ENCODE measurements at regions not wholly inside any gene's neighbourhood (a gene's known extent, or its start where the extent isn't known, plus 50 kb on each side); places are given as distances from the start of the nearest gene placed in this dataset.

DNA sequence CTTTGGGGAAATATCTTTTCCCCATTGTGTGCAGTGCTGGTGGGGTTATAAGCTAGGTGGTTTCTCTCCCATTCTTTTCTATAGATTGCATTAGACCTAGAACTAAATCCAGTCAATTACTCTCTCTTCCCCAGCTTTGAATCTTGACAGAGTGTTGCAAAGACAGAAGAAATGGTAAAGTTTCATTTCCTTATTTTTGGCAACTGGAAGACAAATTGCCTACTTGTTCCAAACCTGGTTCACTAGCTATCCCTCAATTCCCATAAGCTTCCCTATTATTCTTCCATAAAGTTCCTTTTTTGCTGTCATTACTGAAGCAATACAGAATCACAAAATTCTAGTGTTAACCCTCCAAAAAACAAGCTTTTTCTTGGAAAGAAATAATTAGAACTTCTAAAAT is 94.0 kb upstream of the ITGA4 start:
- DNase-seq (ENCODE audit: low read depth) (no peak), FAIRE-seq (no peak)
- Histone ChIP-seq H3K27me3 (ENCODE audit: insufficient read depth, low read length) (no peaks in the 10 kb centered on the region), H3K9ac (ENCODE audit: low read length) (no peak overlapping the region), H3K4me1 (ENCODE audit: insufficient read depth, low read length) (no peaks in the 10 kb centered on the region), H3K36me3 (ENCODE audit: insufficient read depth, low read length) (no peaks in the 10 kb centered on the region), H3K4me3 (ENCODE audit: insufficient read depth, low read depth, low read length) (no peak overlapping the region), H3K27ac (ENCODE audit: low read depth, low read length) (no peak overlapping the region), H3K79me2 (ENCODE audit: insufficient read depth, low read length) (no peaks in the 10 kb centered on the region), H2AFZ (ENCODE audit: low read depth, low read length) (no peak overlapping the region), H3K9me3 (ENCODE audit: insufficient read depth, low read depth, low read length) (no peaks in the 10 kb centered on the region), H3K4me2 (ENCODE audit: low read length) (no peak overlapping the region), H4K20me1 (ENCODE audit: insufficient read depth, low read length) (no peaks in the 10 kb centered on the region)
- no peaks in the 10 kb centered on the region for H3K9me3 Mint-ChIP-seq (ENCODE audit: unreplicated experiment)
- no peak overlapping the region for H3K27ac Mint-ChIP-seq (ENCODE audit: unreplicated experiment)
- no peaks in the 10 kb centered on the region for H3K36me3 Mint-ChIP-seq (ENCODE audit: low read depth, unreplicated experiment)
- TF ChIP-seq CTCF (IDR thresholded peaks at IDR 0.05; ENCODE audit: insufficient read depth, low read depth, low read length) (no peak), EZH2 (IDR thresholded peaks at IDR 0.05; ENCODE audit: insufficient read depth, low read length) (no peak)
- no peak overlapping the region for H3K4me3 Mint-ChIP-seq (ENCODE audit: unreplicated experiment)
- H3K4me1 Mint-ChIP-seq (ENCODE audit: low read depth, unreplicated experiment), result peaks cover 8% of the 10 kb centered on the region
- H3K27me3 Mint-ChIP-seq (ENCODE audit: low read depth, unreplicated experiment), result no peaks in the 10 kb centered on the region

DNA sequence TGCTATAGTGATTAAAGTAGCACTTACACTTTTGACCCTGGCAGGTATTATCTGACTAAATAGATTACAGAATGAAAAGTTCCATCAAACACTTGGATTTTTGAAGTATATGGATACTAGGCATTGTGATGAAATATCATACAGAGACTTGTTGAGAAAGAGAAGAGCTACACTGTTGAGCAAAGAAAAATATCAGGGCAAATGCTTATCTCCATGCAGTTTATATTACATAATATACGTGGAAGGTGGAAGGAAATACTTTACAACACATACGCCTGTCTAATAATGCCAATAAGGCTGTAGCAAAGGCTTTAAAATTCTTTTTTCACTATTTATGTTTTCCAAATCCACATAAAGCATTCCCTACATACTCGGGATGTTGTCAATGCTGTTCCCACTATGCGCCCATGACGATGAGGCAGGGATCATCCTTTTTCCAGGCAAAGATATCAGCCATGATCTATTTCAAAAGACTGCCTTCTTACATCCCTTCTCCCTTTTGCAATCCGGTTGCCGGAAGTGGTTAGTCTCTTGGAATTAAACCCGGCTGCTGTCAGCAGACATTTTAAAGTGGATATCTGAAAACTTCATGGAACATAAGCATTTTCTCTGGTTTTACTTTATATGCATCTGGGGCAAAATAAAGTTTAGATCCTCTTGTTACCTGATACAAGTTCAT is 92.6 kb upstream of the ITGA4 start:
- Histone ChIP-seq H3K4me2 (ENCODE audit: low read length) (no peak overlapping the region), H3K4me1 (ENCODE audit: insufficient read depth, low read length) (no peaks in the 10 kb centered on the region), H3K27me3 (ENCODE audit: insufficient read depth, low read length) (no peaks in the 10 kb centered on the region), H3K4me3 (ENCODE audit: insufficient read depth, low read depth, low read length) (no peak overlapping the region), H3K36me3 (ENCODE audit: insufficient read depth, low read length) (no peaks in the 10 kb centered on the region), H3K27ac (ENCODE audit: low read depth, low read length) (no peak overlapping the region), H2AFZ (ENCODE audit: low read depth, low read length) (no peak overlapping the region), H4K20me1 (ENCODE audit: insufficient read depth, low read length) (no peaks in the 10 kb centered on the region), H3K9me3 (ENCODE audit: insufficient read depth, low read depth, low read length) (no peaks in the 10 kb centered on the region), H3K9ac (ENCODE audit: low read length) (no peak overlapping the region), H3K79me2 (ENCODE audit: insufficient read depth, low read length) (no peaks in the 10 kb centered on the region)
- H3K27me3 Mint-ChIP-seq (ENCODE audit: low read depth, unreplicated experiment), result no peaks in the 10 kb centered on the region
- DNase-seq (ENCODE audit: low read depth), result no peak
- no peak overlapping the region for H3K27ac Mint-ChIP-seq (ENCODE audit: unreplicated experiment)
- no peaks in the 10 kb centered on the region for H3K36me3 Mint-ChIP-seq (ENCODE audit: low read depth, unreplicated experiment)
- H3K4me1 Mint-ChIP-seq (ENCODE audit: low read depth, unreplicated experiment), result peaks cover 2% of the 10 kb centered on the region
- H3K4me3 Mint-ChIP-seq (ENCODE audit: unreplicated experiment), result no peak overlapping the region
- peaks cover 1% of the 10 kb centered on the region for H3K9me3 Mint-ChIP-seq (ENCODE audit: unreplicated experiment)
- no peak for TF ChIP-seq EZH2 (IDR thresholded peaks at IDR 0.05; ENCODE audit: insufficient read depth, low read length)
- no peak for TF ChIP-seq CTCF (IDR thresholded peaks at IDR 0.05; ENCODE audit: insufficient read depth, low read depth, low read length)
- FAIRE-seq, result peak; percentile 39

DNA sequence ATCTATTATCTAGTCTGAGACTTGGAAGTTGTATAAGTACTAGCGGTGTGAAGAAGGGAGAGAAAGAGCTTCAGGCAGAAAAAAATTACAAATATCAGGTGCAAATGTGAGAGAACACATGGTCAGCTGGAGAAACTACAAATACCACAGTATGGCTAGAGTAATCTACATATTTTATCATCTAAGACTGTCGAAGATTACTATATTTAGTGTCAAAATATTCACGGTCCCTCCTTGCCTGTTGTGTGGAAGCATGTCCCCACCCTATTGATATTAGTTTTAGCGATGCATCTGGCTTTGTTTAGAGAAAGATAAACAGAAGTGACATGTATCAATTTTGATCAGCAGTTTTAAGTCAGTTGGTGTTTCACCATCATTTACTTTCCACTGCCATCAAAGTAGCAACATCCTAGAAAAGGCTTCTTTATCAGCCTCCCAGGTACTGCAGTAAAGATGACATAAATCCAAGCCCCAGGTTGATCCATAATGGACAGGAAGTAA is 90.5 kb upstream of the ITGA4 start:
- Histone ChIP-seq H3K4me1 (ENCODE audit: insufficient read depth, low read length) (peaks cover 2% of the 10 kb centered on the region), H2AFZ (ENCODE audit: low read depth, low read length) (no peak overlapping the region), H3K27me3 (ENCODE audit: insufficient read depth, low read length) (no peaks in the 10 kb centered on the region), H3K27ac (ENCODE audit: low read depth, low read length) (no peak overlapping the region), H3K9ac (ENCODE audit: low read length) (no peak overlapping the region), H4K20me1 (ENCODE audit: insufficient read depth, low read length) (no peaks in the 10 kb centered on the region), H3K9me3 (ENCODE audit: insufficient read depth, low read depth, low read length) (no peaks in the 10 kb centered on the region), H3K4me2 (ENCODE audit: low read length) (no peak overlapping the region), H3K36me3 (ENCODE audit: insufficient read depth, low read length) (no peaks in the 10 kb centered on the region), H3K79me2 (ENCODE audit: insufficient read depth, low read length) (no peaks in the 10 kb centered on the region), H3K4me3 (ENCODE audit: insufficient read depth, low read depth, low read length) (no peak overlapping the region)
- no peaks in the 10 kb centered on the region for H3K36me3 Mint-ChIP-seq (ENCODE audit: low read depth, unreplicated experiment)
- FAIRE-seq (no peak), DNase-seq (ENCODE audit: low read depth) (no peak)
- H3K4me1 Mint-ChIP-seq (ENCODE audit: low read depth, unreplicated experiment), result peaks cover 9% of the 10 kb centered on the region
- H3K4me3 Mint-ChIP-seq (ENCODE audit: unreplicated experiment), result no peak overlapping the region
- peaks cover 3% of the 10 kb centered on the region for H3K9me3 Mint-ChIP-seq (ENCODE audit: unreplicated experiment)
- H3K27me3 Mint-ChIP-seq (ENCODE audit: low read depth, unreplicated experiment), result no peaks in the 10 kb centered on the region
- no peak overlapping the region for H3K27ac Mint-ChIP-seq (ENCODE audit: unreplicated experiment)
- TF ChIP-seq CTCF (IDR thresholded peaks at IDR 0.05; ENCODE audit: insufficient read depth, low read depth, low read length), result no peak

All from astrocyte (in vitro differentiated cells and primary cell).